ENCODE measurements at regions not wholly inside any gene's neighbourhood (a gene's known extent, or its start where the extent isn't known, plus 50 kb on each side); places are given as distances from the start of the nearest gene placed in this dataset.
A peak's percentile ranks its signal among the peaks of the same experiment; 100 is the strongest.

GRCh38 chr6:4316867-4317400 lies 181.6 kb upstream of the ECI2 start:
- TF ChIP-seq, protein P1, sequence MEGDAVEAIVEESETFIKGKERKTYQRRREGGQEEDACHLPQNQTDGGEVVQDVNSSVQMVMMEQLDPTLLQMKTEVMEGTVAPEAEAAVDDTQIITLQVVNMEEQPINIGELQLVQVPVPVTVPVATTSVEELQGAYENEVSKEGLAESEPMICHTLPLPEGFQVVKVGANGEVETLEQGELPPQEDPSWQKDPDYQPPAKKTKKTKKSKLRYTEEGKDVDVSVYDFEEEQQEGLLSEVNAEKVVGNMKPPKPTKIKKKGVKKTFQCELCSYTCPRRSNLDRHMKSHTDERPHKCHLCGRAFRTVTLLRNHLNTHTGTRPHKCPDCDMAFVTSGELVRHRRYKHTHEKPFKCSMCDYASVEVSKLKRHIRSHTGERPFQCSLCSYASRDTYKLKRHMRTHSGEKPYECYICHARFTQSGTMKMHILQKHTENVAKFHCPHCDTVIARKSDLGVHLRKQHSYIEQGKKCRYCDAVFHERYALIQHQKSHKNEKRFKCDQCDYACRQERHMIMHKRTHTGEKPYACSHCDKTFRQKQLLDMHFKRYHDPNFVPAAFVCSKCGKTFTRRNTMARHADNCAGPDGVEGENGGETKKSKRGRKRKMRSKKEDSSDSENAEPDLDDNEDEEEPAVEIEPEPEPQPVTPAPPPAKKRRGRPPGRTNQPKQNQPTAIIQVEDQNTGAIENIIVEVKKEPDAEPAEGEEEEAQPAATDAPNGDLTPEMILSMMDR (IDR thresholded peaks at IDR 0.05; ENCODE audit: low read depth, low read length): no peak
- TF ChIP-seq POLR2A (IDR thresholded peaks at IDR 0.05; ENCODE audit: extremely low read depth, insufficient read length) (no peak), MYC (IDR thresholded peaks at IDR 0.05; ENCODE audit: low read depth, low read length) (peak; percentile 74)
